HG03354 (cell line): ENCODE measurements at regions not wholly inside any gene's neighbourhood (a gene's known extent, or its start where the extent isn't known, plus 50 kb on each side); places are given as distances from the start of the nearest gene placed in this dataset.
"Not testable (repeated sequence)": the region's sequence is repeated elsewhere in the genome, so short reads cannot be mapped to it uniquely, and the experiment has no call there.

Experiments
- ATAC-seq: cut with Tn5 transposase; IDR thresholded peaks from one replicate; pipeline ENCODE4 v1.9.1; 2021; ENCODE audit warnings: mild to moderate bottlenecking; ENCODE audit not compliant: unreplicated experiment, poor library complexity, severe bottlenecking

- no peak for ATAC-seq
These were observed 187.2 kb upstream of the MALRD1 start for GRCh38 chr10:18861382-18861781.

GRCh38 chr10:18866852-18867251 lies 181.7 kb upstream of the MALRD1 start:
- no peak for ATAC-seq

GRCh38 chr10:18868919-18869318 lies 179.7 kb upstream of the MALRD1 start:
- ATAC-seq: no peak

- ATAC-seq: no peak
These were observed 173.1 kb upstream of the MALRD1 start for GRCh38 chr10:18875477-18875876.

GRCh38 chr10:18879284-18879683 lies 169.3 kb upstream of the MALRD1 start:
- no peak for ATAC-seq

GRCh38 chr10:18880530-18880929 lies 168.1 kb upstream of the MALRD1 start:
- no peak for ATAC-seq

- ATAC-seq: no peak
These were observed 162.5 kb upstream of the MALRD1 start for GRCh38 chr10:18886102-18886501.

GRCh38 chr10:18906636-18907035 lies 142.0 kb upstream of the MALRD1 start:
- no peak for ATAC-seq

- not testable (repeated sequence) for ATAC-seq
These were observed 131.2 kb upstream of the MALRD1 start for GRCh38 chr10:18917431-18917830.

- ATAC-seq: no peak
These were observed 130.1 kb upstream of the MALRD1 start for GRCh38 chr10:18918532-18918931.

- no peak for ATAC-seq
These were observed 99.2 kb upstream of the MALRD1 start for GRCh38 chr10:18949391-18949790.

GRCh38 chr10:18951072-18951823 lies 97.4 kb upstream of the MALRD1 start:
- ATAC-seq: not testable (repeated sequence)

- ATAC-seq: no peak
These were observed 93.5 kb upstream of the MALRD1 start for GRCh38 chr10:18955061-18955460.

GRCh38 chr10:18959369-18959768 lies 89.2 kb upstream of the MALRD1 start:
- no peak for ATAC-seq

GRCh38 chr10:18960466-18961079 lies 88.0 kb upstream of the MALRD1 start:
- no peak for ATAC-seq

GRCh38 chr10:18968159-18968558 lies 80.4 kb upstream of the MALRD1 start:
- ATAC-seq: no peak

GRCh38 chr10:18976696-18977251 lies 71.8 kb upstream of the MALRD1 start:
- ATAC-seq: no peak

GRCh38 chr10:18980089-18980629 lies 68.4 kb upstream of the MALRD1 start:
- ATAC-seq: no peak

GRCh38 chr10:18984531-18984930 lies 64.1 kb upstream of the MALRD1 start:
- ATAC-seq: no peak

- ATAC-seq: no peak
These were observed 60.3 kb upstream of the MALRD1 start for GRCh38 chr10:18988338-18988737.
